Cardiac fibroblast (primary cell): ENCODE measurements at regions not wholly inside any gene's neighbourhood (a gene's known extent, or its start where the extent isn't known, plus 50 kb on each side); places are given as distances from the start of the nearest gene placed in this dataset.

Source experiments
- DNase-seq, 2 donors: peaks; one replicate each; pipeline versions ENCODE4 v3.0.0 to v3.0.0-alpha.2; 2010; ENCODE audit warnings: low read depth in 2 of 2
- H3K4me3 ChIP-seq, 2 donors: replicated peaks in 1 of 2; 1 replicate in 1 of 2; 2 replicates in 1 of 2; pipeline ENCODE4 v1.5.1; 2011; ENCODE audit warnings: low read depth in 2 of 2, low read length in 2 of 2, mild to moderate bottlenecking in 2 of 2, moderate library complexity in 1 of 2
- CTCF ChIP-seq: IDR thresholded peaks from one replicate; pipeline ENCODE4 v1.5.1; 2011; ENCODE audit warnings: low read depth, mild to moderate bottlenecking, low read length, inconsistent platforms

GRCh38 chr22:49479566-49479965 is 348.1 kb downstream of the BRD1 start:
- no peak for DNase-seq

GRCh38 chr22:49476800-49477400 is 350.8 kb downstream of the BRD1 start:
- TF ChIP-seq CTCF = no peak
- no peak for DNase-seq
- no peak overlapping the region for H3K4me3 ChIP-seq

More at GRCh38 chr22:49479566-49479965, 348.1 kb downstream of the BRD1 start:
- H3K4me3 ChIP-seq = no peak overlapping the region
- no peak for TF ChIP-seq CTCF

GRCh38 chr22:49476176-49476575 is 351.5 kb downstream of the BRD1 start:
- no peak for TF ChIP-seq CTCF
- H3K4me3 ChIP-seq = no peak overlapping the region

GRCh38 chr22:49475253-49475652 is 352.4 kb downstream of the BRD1 start:
- no peak for DNase-seq
- no peak for TF ChIP-seq CTCF
- H3K4me3 ChIP-seq = no peak overlapping the region

More at GRCh38 chr22:49476176-49476575, 351.5 kb downstream of the BRD1 start:
- DNase-seq = no peak

GRCh38 chr22:49473286-49473685 is 354.4 kb downstream of the BRD1 start:
- DNase-seq = no peak
- no peak overlapping the region for H3K4me3 ChIP-seq
- TF ChIP-seq CTCF = no peak

- no peak for DNase-seq
- no peak for TF ChIP-seq CTCF
- no peak overlapping the region for H3K4me3 ChIP-seq
Observed at GRCh38 chr22:49470741-49471503, 356.8 kb downstream of the BRD1 start.
